GF-D8 (cell line): ENCODE measurements at regions not wholly inside any gene's neighbourhood (a gene's known extent, or its start where the extent isn't known, plus 50 kb on each side); places are given as distances from the start of the nearest gene placed in this dataset.
"Not testable (repeated sequence)": the region's sequence is repeated elsewhere in the genome, so short reads cannot be mapped to it uniquely, and the experiment has no call there.

ENCODE experiments used
- DNase-seq: peaks from one replicate; lab custom pipeline; 2025; lab: John Stamatoyannopoulos, UW

DNA sequence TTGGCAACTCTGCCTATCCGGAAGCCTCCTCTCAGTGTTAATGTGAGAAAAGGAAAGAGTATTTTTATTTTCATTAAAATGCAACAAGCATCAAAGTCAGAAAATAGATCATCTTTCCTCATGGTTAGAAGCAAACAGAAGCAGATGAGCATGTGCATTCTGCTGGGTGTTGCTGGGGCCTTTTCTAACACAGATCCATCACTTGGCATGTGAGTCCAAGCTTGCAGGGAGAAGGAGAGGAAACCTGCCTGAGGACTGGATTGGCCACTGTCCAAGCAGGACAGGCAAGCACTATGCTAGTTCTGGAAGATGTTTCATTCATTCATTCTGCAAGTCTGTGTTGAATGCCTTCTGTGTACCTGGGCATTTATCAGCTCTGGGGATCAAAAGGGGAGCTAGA, 348.7 kb upstream of the PCSK5 start:
- no peak for DNase-seq

DNA sequence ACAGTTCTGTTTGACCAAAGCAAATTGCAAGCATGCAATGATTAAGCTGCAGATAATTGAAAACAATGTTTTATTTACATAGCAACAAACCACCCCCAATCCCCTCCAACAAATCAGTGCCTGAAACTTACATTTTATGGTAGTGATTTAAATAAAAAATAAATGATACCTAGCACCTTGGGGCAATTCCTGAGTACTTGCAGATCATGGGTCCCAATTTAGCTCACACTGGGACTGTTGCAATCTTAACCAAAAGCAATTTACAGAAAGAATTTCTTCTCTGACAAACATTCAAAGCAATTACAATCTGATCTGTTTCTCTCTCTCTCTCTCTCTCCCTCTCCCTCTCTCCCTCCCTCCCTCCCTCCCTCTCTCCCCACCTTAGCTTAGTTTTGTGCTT, 345.7 kb upstream of the PCSK5 start:
- no peak for DNase-seq

DNA sequence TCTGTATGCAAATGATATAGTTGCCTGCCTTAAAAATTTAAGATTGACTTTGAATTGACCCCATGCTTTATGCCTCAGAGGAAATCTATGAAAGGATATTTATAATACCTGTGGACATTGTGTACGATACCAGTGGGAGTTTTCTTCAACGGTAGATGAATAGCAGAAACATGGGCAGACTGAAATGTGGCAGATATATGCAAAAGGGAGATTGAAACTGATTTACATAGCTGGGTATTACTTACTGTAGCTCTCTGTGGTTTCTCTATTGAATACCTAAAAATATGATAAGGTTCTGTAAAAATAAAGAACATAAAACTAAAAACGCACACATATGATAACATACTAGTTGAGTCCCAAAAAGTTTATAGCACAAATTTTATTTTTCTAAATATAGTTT, 345.2 kb upstream of the PCSK5 start:
- DNase-seq: no peak

DNA sequence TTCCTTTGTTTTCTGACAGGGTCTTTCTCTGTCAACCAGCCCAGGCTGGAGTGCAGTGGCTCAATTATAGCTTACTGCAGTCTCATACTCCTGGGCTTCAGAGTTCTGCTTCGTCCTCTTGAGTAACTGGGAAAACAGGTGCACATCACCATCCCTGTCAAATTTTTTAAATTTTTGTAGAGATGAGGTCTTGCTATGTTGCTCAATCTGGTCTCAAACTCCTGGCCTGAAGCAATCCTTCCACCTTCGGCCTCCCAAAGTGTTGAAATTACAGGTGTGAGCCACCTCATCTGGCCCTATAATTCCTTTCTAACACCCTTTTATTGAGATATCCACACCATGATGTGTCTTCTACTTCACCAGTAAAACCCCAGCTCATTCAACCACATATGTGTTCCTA, 341.6 kb upstream of the PCSK5 start:
- no peak for DNase-seq

DNA sequence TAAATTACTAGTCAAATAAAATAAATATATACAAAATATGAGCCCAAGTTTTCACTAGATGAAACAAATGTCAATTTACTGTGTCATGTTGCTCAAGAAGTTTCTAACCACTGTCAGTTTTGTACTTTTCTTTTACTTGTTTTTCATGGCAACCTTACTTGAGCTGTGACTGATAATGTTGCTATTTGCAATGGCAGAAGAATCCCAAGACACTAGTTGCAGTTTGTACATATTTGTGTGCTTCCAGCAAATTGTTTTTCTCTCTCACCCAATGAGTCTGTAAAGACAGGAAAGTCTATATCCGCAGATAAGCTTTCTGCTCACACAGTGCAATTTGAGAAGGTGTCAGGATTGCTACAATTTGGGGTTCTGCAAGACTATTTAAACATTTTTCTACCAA, 338.6 kb upstream of the PCSK5 start:
- no peak for DNase-seq

DNA sequence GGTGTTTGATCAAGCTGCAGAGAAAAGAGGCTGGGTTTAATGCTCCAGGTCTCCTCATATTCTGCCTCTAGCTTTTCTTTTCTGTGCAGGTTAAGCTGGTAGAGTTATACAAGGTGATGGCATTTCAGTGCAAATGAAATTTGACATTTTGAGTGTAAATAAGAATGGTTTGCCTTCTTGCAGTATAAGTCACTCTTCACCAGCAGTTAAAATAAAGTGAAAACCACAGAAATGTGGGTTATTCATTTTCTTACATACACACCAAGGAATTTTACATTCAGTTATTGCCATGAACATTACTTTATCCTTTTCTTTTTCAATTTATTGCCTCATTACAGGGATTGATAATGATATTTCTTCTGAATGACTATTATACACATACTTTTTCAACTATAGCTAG, 337.5 kb upstream of the PCSK5 start:
- no peak for DNase-seq

DNA sequence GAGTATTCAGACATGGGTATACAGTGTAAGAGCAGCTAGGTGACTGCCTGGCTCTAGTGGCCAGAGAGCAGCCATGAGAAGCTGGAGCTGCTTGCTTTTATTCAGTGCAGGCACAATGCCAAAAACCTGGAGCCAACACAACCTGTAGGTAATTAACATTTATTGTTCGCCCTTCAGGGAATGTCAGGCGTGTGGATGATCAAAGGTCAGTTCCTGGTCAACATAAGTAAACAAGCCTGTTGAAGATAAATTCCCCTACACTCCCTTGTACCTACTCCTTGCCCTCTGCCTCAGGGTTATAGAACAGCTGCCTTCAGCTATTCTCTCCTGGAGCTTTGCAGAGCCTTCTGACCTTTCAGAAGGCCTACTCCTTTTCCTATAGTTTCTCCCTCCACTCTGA, 323.7 kb upstream of the PCSK5 start:
- DNase-seq: not testable (repeated sequence)

DNA sequence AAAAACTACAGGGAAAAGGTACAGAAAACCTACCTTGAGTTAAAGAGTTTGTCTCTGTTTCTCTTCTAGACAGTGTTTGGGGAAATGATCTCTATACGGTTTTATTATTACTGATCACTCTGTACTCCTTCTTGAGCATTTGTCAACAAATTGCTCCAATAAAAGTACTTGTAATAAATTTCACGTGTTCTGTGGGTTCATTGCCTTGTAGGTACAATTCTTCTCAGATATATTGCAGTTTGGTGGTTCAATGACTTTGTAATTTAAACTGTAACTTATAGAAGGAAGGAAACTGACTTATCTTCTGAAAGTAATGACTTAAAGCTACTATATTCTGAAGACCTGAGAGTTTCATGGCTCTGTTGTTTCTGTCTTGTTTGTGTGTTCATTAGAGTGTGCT, 319.9 kb upstream of the PCSK5 start:
- DNase-seq: no peak

DNA sequence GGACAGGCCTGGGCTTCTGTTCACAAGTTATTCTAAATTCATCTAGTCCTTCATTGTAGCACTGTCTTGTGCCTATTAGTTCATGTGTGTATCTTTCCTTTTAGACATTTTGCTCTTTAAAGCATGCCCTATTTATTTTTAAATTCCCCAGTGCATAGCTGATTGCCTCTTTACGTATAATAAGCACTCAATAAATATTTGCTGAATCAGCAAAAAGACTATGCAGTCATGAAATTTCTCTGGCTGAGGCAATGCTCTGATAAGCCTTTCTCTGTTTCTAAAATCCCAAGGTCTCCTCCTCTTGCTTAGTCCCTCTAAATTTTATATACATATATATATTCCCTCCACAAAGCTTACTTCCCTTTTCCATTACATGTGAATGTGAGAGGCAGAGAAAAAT, 315.9 kb upstream of the PCSK5 start:
- DNase-seq: no peak

DNA sequence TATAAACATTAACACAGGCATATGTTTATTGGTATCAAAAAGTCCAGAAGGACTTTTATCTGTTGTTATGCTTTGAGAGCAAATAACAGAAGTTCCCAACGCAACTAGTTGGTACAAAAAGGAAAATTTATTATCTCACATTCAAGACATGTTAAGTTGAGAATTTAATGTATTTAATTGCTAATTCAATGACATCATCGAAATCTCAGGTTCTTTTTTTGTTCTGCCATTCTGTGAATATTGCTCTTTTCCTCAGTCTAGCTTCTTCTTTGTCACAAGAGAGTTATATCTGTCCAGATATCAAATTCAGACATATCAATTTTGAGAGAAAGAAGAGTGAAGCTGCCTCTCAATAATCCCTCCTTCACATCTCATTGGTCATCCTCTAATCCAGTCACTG, 307.6 kb upstream of the PCSK5 start:
- no peak for DNase-seq

DNA sequence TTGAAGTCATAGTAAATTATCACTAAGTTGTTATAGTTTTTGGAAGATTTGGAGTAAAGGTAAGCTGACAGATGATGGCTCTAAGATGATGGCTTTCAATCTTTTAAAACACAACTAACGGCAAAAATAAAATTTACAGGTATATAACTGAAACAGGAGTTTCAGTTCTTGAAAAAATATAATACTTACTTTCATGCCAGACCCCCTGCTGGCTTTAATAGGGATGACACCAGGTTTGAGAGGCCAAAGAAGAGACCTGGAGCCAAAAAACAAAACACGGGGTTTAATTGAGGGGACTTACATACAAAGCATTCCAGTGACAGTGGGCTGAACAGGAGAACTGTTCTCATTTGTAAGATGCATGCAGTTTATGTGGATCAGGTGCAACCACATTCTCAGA, 301.7 kb upstream of the PCSK5 start:
- no peak for DNase-seq

DNA sequence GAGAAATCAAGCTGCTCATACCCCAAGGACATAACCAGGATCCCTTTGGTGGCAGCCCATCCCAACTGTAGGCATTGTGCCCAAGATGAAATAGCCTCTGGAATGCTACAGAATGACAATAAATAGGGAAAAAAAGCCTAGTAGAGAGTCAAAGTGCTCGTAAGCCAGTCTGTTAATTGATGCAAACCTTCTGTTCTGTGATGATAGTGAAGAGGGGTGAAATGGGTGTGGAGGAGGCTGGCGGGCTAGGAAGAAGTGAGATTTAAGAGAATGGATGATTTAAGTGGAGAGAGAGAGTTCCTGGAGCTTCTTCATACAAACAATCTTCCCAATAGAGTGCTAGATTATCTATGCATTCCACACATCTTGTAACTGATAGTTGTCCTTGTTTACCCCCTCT, 301.0 kb upstream of the PCSK5 start:
- no peak for DNase-seq

DNA sequence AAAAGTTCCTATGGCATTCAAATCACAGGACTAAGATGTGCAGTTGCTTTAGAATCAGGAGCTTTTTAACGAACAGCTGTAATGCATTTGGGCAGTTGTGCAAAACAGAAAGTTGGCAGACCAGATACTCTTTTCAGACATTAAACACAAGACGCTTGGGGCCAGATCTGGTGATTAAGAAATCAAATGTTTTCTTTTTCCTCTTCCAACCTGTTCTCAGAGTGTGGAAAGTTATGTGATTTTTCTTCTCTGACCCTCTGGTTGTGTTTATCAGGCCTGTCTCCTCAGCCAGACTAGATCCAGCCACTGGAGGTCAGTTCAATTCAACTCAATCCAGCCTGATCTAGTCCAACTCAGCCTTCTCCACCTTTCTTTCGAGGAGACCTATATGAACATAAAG, 298.5 kb upstream of the PCSK5 start:
- no peak for DNase-seq

DNA sequence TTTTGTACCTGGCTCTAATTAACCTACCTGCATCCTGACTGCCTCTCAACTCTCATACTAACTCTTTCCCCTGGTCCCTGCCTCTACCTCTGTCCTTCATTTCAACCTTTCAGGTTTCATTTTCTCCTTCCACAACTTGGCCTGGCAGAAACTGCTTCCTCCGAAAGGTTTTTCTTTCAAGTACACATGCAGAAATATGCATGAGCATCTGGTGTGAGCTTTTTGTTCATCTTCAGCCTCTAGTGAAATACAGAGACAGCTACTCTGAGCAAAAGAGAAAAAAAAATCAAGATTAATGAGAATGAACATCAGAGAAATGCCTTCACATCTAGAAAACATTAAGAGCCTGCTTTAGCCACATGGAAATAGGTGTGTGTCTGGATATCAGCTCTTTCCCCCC, 297.9 kb upstream of the PCSK5 start:
- DNase-seq: no peak

DNA sequence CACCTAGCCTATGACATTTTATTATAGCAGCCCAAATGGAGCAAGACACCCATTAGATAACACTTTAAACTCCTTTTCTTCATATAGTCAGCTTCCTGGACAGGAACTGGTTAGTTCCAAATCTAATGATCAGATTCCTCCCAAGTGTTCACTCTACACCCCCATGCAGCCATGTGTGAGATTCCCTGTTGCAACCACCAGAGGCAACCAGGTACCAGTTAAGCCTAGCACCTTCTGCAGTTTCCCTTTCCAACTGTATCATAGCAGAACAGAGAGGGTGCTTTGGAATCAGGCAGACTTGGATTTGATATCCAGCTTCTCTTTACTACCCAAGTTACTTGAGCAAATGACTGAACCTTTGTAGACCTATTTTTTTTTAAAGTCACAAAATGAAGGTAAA, 296.6 kb upstream of the PCSK5 start:
- no peak for DNase-seq

DNA sequence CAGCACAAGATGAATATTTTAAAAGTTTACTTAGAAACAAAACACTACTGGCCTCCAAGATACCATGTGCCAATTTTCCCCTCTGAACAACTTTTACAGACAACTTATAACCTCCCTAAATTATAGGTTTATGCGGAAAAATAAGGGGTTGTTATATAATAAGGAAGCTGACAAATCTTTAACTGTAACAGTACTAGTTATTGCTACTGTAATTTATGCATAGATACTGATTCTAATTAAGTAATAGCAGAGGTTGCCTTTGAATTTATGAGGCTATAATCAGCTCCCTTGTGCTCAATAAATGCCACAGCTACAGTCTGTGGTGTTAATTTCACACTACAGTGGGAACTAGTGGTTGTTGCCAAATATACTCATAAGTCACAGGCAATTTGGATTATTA, 291.3 kb upstream of the PCSK5 start:
- no peak for DNase-seq

DNA sequence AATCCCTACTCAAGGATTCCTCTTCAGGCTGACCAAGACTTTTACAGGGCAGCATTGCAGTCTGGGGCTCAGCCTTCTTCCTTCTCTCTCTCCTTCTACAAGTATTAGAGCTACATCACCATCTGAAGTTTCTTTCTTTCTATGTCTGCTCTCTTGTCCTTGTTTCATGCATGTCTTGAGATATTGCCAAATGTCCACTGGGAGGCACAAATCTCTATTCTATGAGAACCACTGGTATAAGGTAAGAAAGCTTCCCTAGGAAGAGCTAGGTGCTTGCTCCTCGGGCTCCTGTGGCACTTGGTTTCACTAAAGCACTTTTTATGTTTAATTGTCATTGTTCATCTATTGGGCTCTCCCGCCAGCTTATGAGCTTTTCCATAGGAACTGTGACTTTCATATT, 289.2 kb upstream of the PCSK5 start:
- DNase-seq: no peak

DNA sequence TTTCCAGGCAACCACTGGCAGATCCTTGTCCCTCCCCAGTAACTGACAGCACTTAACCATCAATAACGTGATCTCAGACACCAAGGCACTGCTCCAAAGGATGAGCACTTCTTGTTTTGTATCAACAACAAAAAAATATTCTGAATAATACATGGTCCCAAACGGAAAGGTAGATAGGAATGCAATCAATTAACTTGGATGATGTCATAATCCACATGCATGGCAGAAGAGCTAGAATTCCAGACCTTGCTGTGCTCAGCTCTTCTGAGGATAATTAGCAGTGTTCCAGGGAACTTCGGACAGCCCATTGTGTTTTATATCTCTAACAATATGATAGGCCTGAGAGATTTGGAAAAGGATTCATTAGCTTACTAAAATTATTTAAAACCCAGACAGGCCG, 288.4 kb upstream of the PCSK5 start:
- no peak for DNase-seq

DNA sequence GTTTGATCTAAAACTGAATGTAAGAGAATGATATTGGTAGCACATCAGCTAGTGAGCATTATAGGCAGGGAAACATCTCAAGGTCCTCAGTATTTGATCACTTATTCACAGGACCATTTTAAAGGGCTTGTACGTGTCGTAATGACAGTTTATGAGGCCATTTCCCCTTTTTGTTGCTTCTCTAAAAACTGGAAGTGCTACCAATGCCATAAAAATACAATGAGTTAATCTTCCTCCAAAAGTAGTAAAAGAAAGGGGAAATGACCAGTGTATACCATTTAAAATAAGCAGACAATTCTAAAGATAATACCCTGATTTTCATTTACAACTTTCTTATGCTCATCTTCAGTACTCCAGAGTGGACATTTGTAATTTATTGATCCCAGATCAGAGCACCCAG, 285.8 kb upstream of the PCSK5 start:
- DNase-seq: peak; percentile 49

DNA sequence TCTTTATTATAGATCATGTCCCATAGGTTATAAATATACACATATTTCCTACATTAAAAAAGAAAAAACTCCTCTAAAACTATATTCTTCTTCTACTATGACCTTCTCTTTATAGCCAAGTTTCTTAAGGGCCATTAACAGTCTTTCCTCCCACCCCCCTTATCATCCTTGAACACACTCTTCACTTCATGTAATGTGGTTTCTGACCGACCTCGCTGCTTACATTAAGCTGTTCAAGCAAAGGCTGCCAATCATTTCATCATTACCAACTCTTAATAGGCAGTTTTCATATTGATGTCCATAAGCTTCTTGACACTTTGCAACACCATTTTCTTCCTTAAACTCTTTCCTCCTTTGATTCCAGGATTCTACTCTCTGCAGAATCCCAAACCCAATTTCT, 283.0 kb upstream of the PCSK5 start:
- no peak for DNase-seq

DNA sequence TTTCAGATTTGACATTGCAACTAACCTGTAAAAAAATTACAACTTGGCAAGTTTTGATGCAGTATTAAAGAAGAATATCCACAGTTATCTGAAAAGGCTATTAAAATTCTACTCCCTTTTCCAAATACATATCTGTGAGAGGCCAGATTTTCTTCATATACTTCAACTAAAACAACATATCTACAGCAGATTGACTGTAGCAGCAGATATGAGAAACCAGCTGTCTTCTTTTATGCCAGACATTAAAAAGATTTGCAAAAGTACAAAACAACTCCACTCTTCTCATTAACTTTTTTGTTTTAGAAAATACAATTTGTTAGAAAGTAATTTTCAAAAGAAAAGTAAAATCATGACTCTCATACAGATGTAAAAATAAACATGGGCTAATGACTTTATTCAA, 281.1 kb upstream of the PCSK5 start:
- no peak for DNase-seq

DNA sequence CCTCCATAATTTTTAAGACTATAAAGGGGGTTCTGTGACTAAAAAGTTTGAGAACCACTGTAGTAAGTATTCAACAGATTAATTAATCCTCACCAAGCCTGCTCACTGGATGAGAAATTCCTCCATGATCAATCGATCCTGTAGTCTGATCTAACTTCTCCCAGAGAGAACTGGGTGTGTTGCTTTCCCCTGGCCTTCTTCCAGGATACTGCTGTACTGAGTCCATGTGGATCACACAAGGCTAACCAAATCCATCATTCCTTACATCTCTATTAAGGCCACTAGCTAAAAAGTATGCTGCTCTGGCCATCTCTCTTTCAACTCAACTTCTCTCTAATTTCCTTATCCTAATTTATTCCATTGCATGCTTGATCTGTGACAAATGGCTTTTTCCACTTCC, 280.2 kb upstream of the PCSK5 start:
- no peak for DNase-seq

DNA sequence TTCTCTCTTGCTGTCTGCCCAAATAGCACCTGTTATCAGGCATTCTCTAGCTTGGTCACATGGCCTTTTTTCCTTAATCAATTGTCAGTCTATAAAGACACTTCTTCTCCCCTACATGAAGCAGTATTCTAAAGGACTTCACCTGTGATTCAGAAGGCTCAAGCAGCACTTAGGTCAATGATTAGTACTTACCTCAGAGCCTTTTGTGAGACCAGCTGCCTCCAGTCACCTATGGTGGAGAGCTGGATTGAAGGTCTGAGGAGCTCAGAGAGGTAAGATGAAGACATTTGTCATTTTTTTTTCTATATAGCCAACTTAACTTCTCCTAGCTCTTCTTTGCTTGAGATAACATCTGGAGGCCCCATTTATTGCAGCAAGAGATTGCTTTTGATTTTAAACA, 278.3 kb upstream of the PCSK5 start:
- no peak for DNase-seq

DNA sequence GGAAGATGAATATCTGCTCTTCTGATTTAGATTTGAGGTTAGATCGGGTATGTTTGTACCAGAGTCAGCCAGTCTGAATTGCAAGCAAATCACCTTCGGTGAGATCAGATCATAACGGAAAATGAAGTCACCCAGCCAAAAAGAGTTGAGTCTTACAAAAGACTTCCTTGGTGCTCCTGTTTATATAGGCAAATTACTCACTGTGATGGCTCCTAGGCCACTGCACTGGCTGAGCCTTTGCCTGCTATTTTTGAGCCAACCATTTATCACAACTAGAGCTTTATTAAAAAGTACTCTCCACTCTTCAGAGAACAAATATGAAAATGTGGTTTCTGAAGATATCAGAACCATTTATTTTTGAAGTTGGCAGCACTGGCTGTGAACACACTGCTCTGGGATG, 277.7 kb upstream of the PCSK5 start:
- DNase-seq: no peak

DNA sequence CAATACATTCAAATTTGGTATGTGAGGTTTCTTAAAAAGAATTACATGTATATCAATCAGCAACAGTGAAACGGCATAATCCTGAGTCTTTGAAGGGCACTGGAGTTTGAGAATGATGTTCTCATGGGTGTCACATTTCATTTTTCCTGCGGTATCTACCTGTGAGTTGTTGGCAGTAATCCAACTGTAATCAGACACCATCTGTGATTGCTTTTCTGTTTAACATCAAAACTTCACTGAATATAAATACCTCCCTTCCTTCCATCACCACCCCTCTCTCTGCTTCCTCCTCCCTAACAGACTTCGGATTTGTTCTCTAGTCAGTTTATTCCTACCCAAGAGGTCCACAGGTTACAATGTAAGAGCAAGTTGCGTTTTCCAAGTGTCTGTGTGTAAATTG, 275.2 kb upstream of the PCSK5 start:
- DNase-seq: no peak

DNA sequence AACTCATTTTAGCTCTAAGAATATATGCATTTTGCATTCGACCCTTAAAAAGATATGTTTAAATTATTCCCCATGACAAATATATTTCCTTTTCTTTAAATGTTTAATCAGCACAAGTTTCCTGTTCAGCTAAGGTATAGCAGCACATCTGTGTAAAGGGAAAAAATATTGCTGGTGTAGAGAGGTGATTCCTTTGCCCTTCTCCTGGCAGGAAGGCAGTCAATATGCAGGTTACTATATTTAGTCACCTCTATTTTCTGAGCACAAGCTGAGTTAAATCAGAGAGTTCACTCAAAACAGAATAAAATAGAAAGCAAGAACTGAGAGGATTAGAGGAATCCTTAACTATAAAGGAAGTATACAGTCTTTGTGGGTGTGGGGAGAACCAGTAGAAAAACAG, 274.4 kb upstream of the PCSK5 start:
- DNase-seq: no peak
